H9 (cell line): ENCODE measurements at regions not wholly inside any gene's neighbourhood (a gene's known extent, or its start where the extent isn't known, plus 50 kb on each side); places are given as distances from the start of the nearest gene placed in this dataset.

ENCODE experiments used
- DNase-seq: peaks from one replicate; pipeline ENCODE4 v3.0.0-alpha.2; 2017
- H2AFZ ChIP-seq: one replicate; pipeline ENCODE4 v1.6.1; 2013; ENCODE audit warnings: mild to moderate bottlenecking, low read length, control low read depth, moderate library complexity
- H2AK5ac ChIP-seq: 2 replicates; pipeline ENCODE4 v1.6.1; 2013; ENCODE audit warnings: low read length, control low read depth, mixed read lengths; ENCODE audit not compliant: insufficient read length
- H2BK120ac ChIP-seq: one replicate; pipeline ENCODE4 v1.6.1; 2013; ENCODE audit warnings: low read depth, mild to moderate bottlenecking, low read length, control low read depth, inconsistent platforms; ENCODE audit not compliant: poor library complexity, severe bottlenecking
- H2BK12ac ChIP-seq: 2 replicates; pipeline ENCODE4 v1.6.1; 2013; ENCODE audit warnings: low read length, control low read depth, mixed read lengths, low read depth; ENCODE audit not compliant: insufficient read length
- H2BK15ac ChIP-seq: 2 replicates; pipeline ENCODE4 v1.6.1; 2013; ENCODE audit warnings: low read depth, low read length, control low read depth
- H2BK20ac ChIP-seq: one replicate; pipeline ENCODE4 v1.6.1; 2013; ENCODE audit warnings: low read depth, mild to moderate bottlenecking, low read length, control low read depth, inconsistent platforms; ENCODE audit not compliant: poor library complexity, severe bottlenecking
- H2BK5ac ChIP-seq: 2 replicates; pipeline ENCODE4 v1.6.1; 2013; ENCODE audit warnings: low read length, control low read depth, mixed read lengths; ENCODE audit not compliant: insufficient read length
- H3K14ac ChIP-seq: 2 replicates; pipeline ENCODE4 v1.6.1; 2013; ENCODE audit warnings: low read length, control low read depth; ENCODE audit not compliant: insufficient read depth
- H3K18ac ChIP-seq: 2 replicates; pipeline ENCODE4 v1.6.1; 2013; ENCODE audit warnings: low read depth, mild to moderate bottlenecking, mixed read lengths, low read length, control low read depth; ENCODE audit not compliant: insufficient read length
- H3K23ac ChIP-seq: 2 replicates; pipeline ENCODE4 v1.6.1; 2013; ENCODE audit warnings: low read length, control low read depth, mixed read lengths, low read depth; ENCODE audit not compliant: insufficient read length
- H3K23me2 ChIP-seq: 2 replicates; pipeline ENCODE4 v1.6.1; 2013; ENCODE audit warnings: low read depth, mild to moderate bottlenecking, mixed read lengths, low read length, control low read depth; ENCODE audit not compliant: insufficient read length, poor library complexity, severe bottlenecking
- H3K27ac ChIP-seq: 2 replicates; pipeline ENCODE4 v1.5.1; 2013; ENCODE audit warnings: low read length, control low read depth, mixed read lengths, low read depth; ENCODE audit not compliant: insufficient read length
- H3K27me3 ChIP-seq: 2 replicates; pipeline ENCODE4 v1.6.1; 2013; ENCODE audit warnings: low read length, control low read depth, inconsistent platforms; ENCODE audit not compliant: insufficient read depth
- H3K4ac ChIP-seq: 2 replicates; pipeline ENCODE4 v1.6.1; 2013; ENCODE audit warnings: low read depth, mild to moderate bottlenecking, control low read depth, inconsistent platforms, low read length, moderate library complexity
- H3K4me1 ChIP-seq: 2 replicates; pipeline ENCODE4 v1.6.1; 2013; ENCODE audit warnings: low read length, control low read depth, inconsistent platforms; ENCODE audit not compliant: insufficient read depth
- H3K4me2 ChIP-seq: 2 replicates; pipeline ENCODE4 v1.6.1; 2013; ENCODE audit warnings: low read length, control low read depth, mixed read lengths; ENCODE audit not compliant: insufficient read length, insufficient read depth
- H3K56ac ChIP-seq: 2 replicates; pipeline ENCODE4 v1.6.1; 2013; ENCODE audit warnings: low read depth, mild to moderate bottlenecking, mixed read lengths, low read length, control low read depth; ENCODE audit not compliant: insufficient read length
- H3K79me1 ChIP-seq: 2 replicates; pipeline ENCODE4 v1.6.1; 2013; ENCODE audit warnings: low read depth, mild to moderate bottlenecking, moderate library complexity, low read length, control low read depth, inconsistent platforms; ENCODE audit not compliant: insufficient read depth, poor library complexity, severe bottlenecking
- H3K79me2 ChIP-seq: 2 replicates; pipeline ENCODE4 v1.6.1; 2013; ENCODE audit warnings: low read length, control low read depth, inconsistent platforms; ENCODE audit not compliant: insufficient read depth
- H3K9ac ChIP-seq: 2 replicates; pipeline ENCODE4 v1.6.1; 2013; ENCODE audit warnings: low read length, control low read depth, mixed read lengths; ENCODE audit not compliant: insufficient read length; ENCODE audit errors: extremely low read depth
- H3K9me3 ChIP-seq: one replicate; pipeline ENCODE4 v1.6.1; 2013; ENCODE audit warnings: low read depth, low read length, inconsistent platforms; ENCODE audit not compliant: control insufficient read depth
- H3T11ph ChIP-seq: one replicate; pipeline ENCODE4 v1.6.1; 2013; ENCODE audit warnings: mild to moderate bottlenecking, low read length, control low read depth, inconsistent platforms
- H4K20me1 ChIP-seq: one replicate; pipeline ENCODE4 v1.6.1; 2013; ENCODE audit not compliant: control insufficient read depth, insufficient read length, insufficient read depth
- H4K5ac ChIP-seq: 2 replicates; pipeline ENCODE4 v1.6.1; 2013; ENCODE audit warnings: low read depth, mild to moderate bottlenecking, mixed read lengths, low read length, control low read depth; ENCODE audit not compliant: insufficient read length
- H4K8ac ChIP-seq: replicated peaks from 2 replicates; pipeline ENCODE4 v1.6.1; 2013; ENCODE audit warnings: low read length, control low read depth, mixed read lengths, low read depth; ENCODE audit not compliant: insufficient read length
- H4K91ac ChIP-seq: 2 replicates; pipeline ENCODE4 v1.6.1; 2013; ENCODE audit warnings: low read depth, mild to moderate bottlenecking, moderate library complexity, mixed read lengths, low read length, control low read depth; ENCODE audit not compliant: insufficient read length
- H3K27ac Mint-ChIP-seq, 3 experiments: 2 replicates in 2 of 3; 3 replicates in 1 of 3; pipeline ENCODE4 v1.8.0; 2020 to 2021; ENCODE audit warnings: mixed read lengths in 3 of 3, mild to moderate bottlenecking in 1 of 3, moderate library complexity in 1 of 3
- H3K27me3 Mint-ChIP-seq: 2 replicates; pipeline ENCODE4 v1.8.0; 2021; ENCODE audit warnings: low read depth, mild to moderate bottlenecking, moderate library complexity, mixed read lengths
- H3K36me3 Mint-ChIP-seq, 3 experiments: 2 replicates in 2 of 3; 3 replicates in 1 of 3; pipeline ENCODE4 v1.8.0; 2020 to 2021; ENCODE audit warnings: low read depth in 3 of 3, mixed read lengths in 3 of 3; ENCODE audit not compliant: insufficient read depth in 1 of 3
- H3K4me1 Mint-ChIP-seq, 2 experiments: 2 replicates each; pipeline ENCODE4 v1.8.0; 2020; ENCODE audit warnings: mixed read lengths in 2 of 2
- H3K4me3 Mint-ChIP-seq, 2 experiments: 2 replicates in 1 of 2; 3 replicates in 1 of 2; pipeline ENCODE4 v1.8.0; 2020 to 2021; ENCODE audit warnings: mild to moderate bottlenecking in 2 of 2, mixed read lengths in 2 of 2, moderate library complexity in 1 of 2
- H3K9me3 Mint-ChIP-seq, 2 experiments: 2 replicates in 1 of 2; 3 replicates in 1 of 2; pipeline ENCODE4 v1.8.0; 2020; ENCODE audit warnings: mild to moderate bottlenecking in 2 of 2, mixed read lengths in 2 of 2, moderate library complexity in 1 of 2
- CTCF ChIP-seq: fragments of 200-600 bp; sonication (generic); conservative IDR thresholded peaks from 3 replicates; pipeline ENCODE4 v1.8.0; 2021; ENCODE audit warnings: antibody characterized with exemption, mild to moderate bottlenecking
- WGBS: extraction: QIAGEN DNeasy Blood & Tissue Kit; methylation state at CpG from one replicate; pipeline ENCODE4 v1.1.7; 2013; ENCODE audit warnings: missing lambda C conversion rate, low lambda C conversion rate, mixed read lengths; ENCODE audit not compliant: insufficient read length; ENCODE audit errors: extremely low coverage; 5-methylcytosine and 5-hydroxymethylcytosine counted together

GRCh38 chr22:22071455-22071854, 88.9 kb upstream of the TOP3B start:
- Histone ChIP-seq H3K9me3 (no peaks in the 10 kb centered on the region), H3T11ph (no peak overlapping the region), H3K23me2 (no peaks in the 10 kb centered on the region), H3K79me1 (no peaks in the 10 kb centered on the region), H3K14ac (no peak overlapping the region), H2AK5ac (no peak overlapping the region), H3K4me2 (no peak overlapping the region), H3K27ac (no peak overlapping the region), H4K91ac (no peak overlapping the region), H3K79me2 (no peaks in the 10 kb centered on the region), H3K27me3 (peaks cover 86% of the 10 kb centered on the region), H4K5ac (no peak overlapping the region), H2AFZ (no peak overlapping the region), H3K56ac (no peak overlapping the region), H2BK120ac (no peak overlapping the region), H2BK20ac (no peak overlapping the region), H3K18ac (no peak overlapping the region), H4K8ac (no peak overlapping the region), H3K23ac (no peak overlapping the region), H3K4me1 (no peaks in the 10 kb centered on the region), H3K4ac (no peak overlapping the region), H2BK15ac (no peak overlapping the region), H2BK5ac (no peak overlapping the region), H3K9ac (no peak overlapping the region), H4K20me1 (no peaks in the 10 kb centered on the region), H2BK12ac (no peak overlapping the region)
- Mint-ChIP-seq H3K4me1 (no peaks in the 10 kb centered on the region), H3K4me3 (no peak overlapping the region), H3K27ac (no peak overlapping the region), H3K27me3 (peaks cover 98% of the 10 kb centered on the region), H3K36me3 (no peaks in the 10 kb centered on the region), H3K9me3 (no peaks in the 10 kb centered on the region)
- no peak for TF ChIP-seq CTCF
- no peak for DNase-seq
- no CpG with 5 or more reads among the region's 2 CpGs for WGBS
